ENCODE measurements at regions not wholly inside any gene's neighbourhood (a gene's known extent, or its start where the extent isn't known, plus 50 kb on each side); places are given as distances from the start of the nearest gene placed in this dataset.

- no peak overlapping the region for H4K8ac ChIP-seq (ENCODE audit: low read depth in 2 of 2, low read length in 2 of 2)
- no peak overlapping the region for H2AFZ ChIP-seq (replicated peaks; ENCODE audit: low read length, poor library complexity)
- H3K9me3 ChIP-seq (ENCODE audit: control insufficient read depth, insufficient read depth, low read length) = no peaks in the 10 kb centered on the region
- no peak overlapping the region for H3K27ac ChIP-seq (ENCODE audit: insufficient read depth, low read length)
- no peaks in the 10 kb centered on the region for H4K20me1 ChIP-seq (ENCODE audit: insufficient read depth, low read length)
- H3K27me3 ChIP-seq (ENCODE audit: control insufficient read depth, insufficient read depth, low read length) = no peaks in the 10 kb centered on the region
- H4K91ac ChIP-seq (ENCODE audit: insufficient read depth, low read depth, low read length) = no peak overlapping the region
- dilution Hi-C loops (cut with HindIII; ENCODE audit: low sequenced_read_pairs, unreplicated experiment) = no loop called here
- no peaks in the 10 kb centered on the region for H3K36me3 ChIP-seq (ENCODE audit: control insufficient read depth, insufficient read depth, low read length)
- H3K4me2 ChIP-seq (ENCODE audit: low read depth, low read length) = no peak overlapping the region
- 0 out of 2 replicates have a peak, but pooled peaks cover 5% of the 10 kb centered on the region for H3K9me1 ChIP-seq (ENCODE audit: insufficient read depth, low read length)
- TF ChIP-seq CTCF (conservative IDR thresholded peaks at IDR 0.05; ENCODE audit: low read depth, low read length) (peak; percentile 71), SMC3 (IDR thresholded peaks at IDR 0.05; ENCODE audit: low read depth, low read length) (peak; percentile 79), RCOR1 (IDR thresholded peaks at IDR 0.05; ENCODE audit: insufficient replicate concordance, low read length) (no peak), RAD21 (IDR thresholded peaks at IDR 0.05; ENCODE audit: low read length) (peak; percentile 82)
- no peaks in the 10 kb centered on the region for H3K79me1 ChIP-seq (ENCODE audit: low read depth in 1 of 2, low read length in 2 of 2)
- peaks cover 9% of the 10 kb centered on the region for H3K4me1 ChIP-seq (ENCODE audit: control insufficient read depth, insufficient read depth, low read length)
- no peak overlapping the region for H2BK5ac ChIP-seq (ENCODE audit: low read depth, low read length, poor library complexity, severe bottlenecking)
- no peak overlapping the region for H2BK15ac ChIP-seq (ENCODE audit: low read depth, low read length)
- POLR2A ChIA-PET (ENCODE audit: unreplicated experiment) = no interaction called here
- peak; percentile 60 for ATAC-seq (ENCODE audit: low read depth)
- in situ Hi-C loops (cut with MboI; ENCODE audit: low sequenced_read_pairs) = loop anchor here (10.0 to 25.0 kb wide), 2 partner anchors 552 to 949 kb away; no protein-coding TSS in a partner anchor
- H3K14ac ChIP-seq (replicated peaks; ENCODE audit: low read depth, low read length) = no peak overlapping the region
- no peak overlapping the region for H2BK20ac ChIP-seq (ENCODE audit: low read depth, low read length)
- no TSS peak for BruUV-seq (replicated peaks)
- no peak overlapping the region for H3K4me3 ChIP-seq (ENCODE audit: insufficient read depth, low read depth, low read length)
- no peak overlapping the region for H4K5ac ChIP-seq (ENCODE audit: low read depth, low read length)
- H2BK120ac ChIP-seq (ENCODE audit: low read depth, low read length) = no peak overlapping the region
- H3K9ac ChIP-seq (ENCODE audit: low read depth, low read length) = no peak overlapping the region
- no peak overlapping the region for H3K4ac ChIP-seq (ENCODE audit: low read depth, low read length)
- peak; percentile 77 for DNase-seq
- intact Hi-C loops (cut with micrococcal nuclease) = loop anchor here (1.0 to 5.0 kb wide), 4 partner anchors 132 to 549 kb away; no protein-coding TSS in a partner anchor
- no peak overlapping the region for H2AK9ac ChIP-seq (replicated peaks; ENCODE audit: low read depth, low read length, poor library complexity)
- no peak overlapping the region for H2AK5ac ChIP-seq (ENCODE audit: low read depth, low read length)
- H3K18ac ChIP-seq (ENCODE audit: low read depth, low read length) = no peak overlapping the region
- H3K23ac ChIP-seq (ENCODE audit: low read depth, low read length) = no peak overlapping the region
- CTCF ChIA-PET = interaction anchor here (0.6 to 1.6 kb wide), 12 partner anchors 9 to 589 kb away, joined by 3 to 10 read pairs (median 4); no protein-coding TSS in a partner anchor
- WGBS, 2 experiments (ENCODE audit: extremely low coverage in 2 of 2, insufficient read length in 1 of 2) = no CpG with 5 or more reads among the region's 7 CpGs
- H3K56ac ChIP-seq (ENCODE audit: extremely low read depth, insufficient read depth, low read length) = no peak overlapping the region
Measured at GRCh38 chr6:132962936-132963868, 148.8 kb downstream of the RPS12 start.

All from IMR-90 (cell line).